H1 (cell line): ENCODE measurements at regions not wholly inside any gene's neighbourhood (a gene's known extent, or its start where the extent isn't known, plus 50 kb on each side); places are given as distances from the start of the nearest gene placed in this dataset.
A peak's percentile ranks its signal among the peaks of the same experiment; 100 is the strongest.

Experiments used
- ATF2 ChIP-seq: IDR thresholded peaks from 2 replicates; pipeline ENCODE4 v1.6.1; 2012; ENCODE audit warnings: low read length, inconsistent platforms
- CHD1 ChIP-seq: IDR thresholded peaks from 2 replicates; pipeline ENCODE4 v1.6.1; 2012; ENCODE audit warnings: low read depth, low read length, improper control_type of control experiment
- CTBP2 ChIP-seq: IDR thresholded peaks from 2 replicates; pipeline ENCODE4 v1.7.0; 2011; ENCODE audit warnings: borderline replicate concordance, mild to moderate bottlenecking, moderate library complexity, mixed read lengths, low read length; ENCODE audit not compliant: insufficient read depth, insufficient read length
- HDAC2 ChIP-seq, 2 experiments: fragments of 300-600 bp in 1 of 2; sonication (generic) in 1 of 2; IDR thresholded peaks; 2 replicates each; pipeline ENCODE4 v1.6.1; 2011 to 2012; ENCODE audit warnings: low read depth in 2 of 2, low read length in 2 of 2, mild to moderate bottlenecking in 2 of 2, moderate library complexity in 2 of 2, borderline replicate concordance in 1 of 2, inconsistent platforms in 1 of 2
- NANOG ChIP-seq: IDR thresholded peaks from 2 replicates; pipeline ENCODE4 v1.6.1; 2011; ENCODE audit warnings: low read length, low read depth, mild to moderate bottlenecking, inconsistent platforms; ENCODE audit not compliant: insufficient read depth, poor library complexity, severe bottlenecking
- PHF8 ChIP-seq: fragments of 200-600 bp; sonication (generic); conservative IDR thresholded peaks from 2 replicates; pipeline ENCODE4 v1.7.1; 2012; ENCODE audit warnings: low read depth, mild to moderate bottlenecking, inconsistent platforms, low read length, moderate library complexity
- RAD21 ChIP-seq, 2 experiments: IDR thresholded peaks in 1 of 2; conservative IDR thresholded peaks in 1 of 2; 2 replicates each; pipeline ENCODE4 v1.6.1; 2011; ENCODE audit warnings: low read depth in 2 of 2, low read length in 2 of 2, improper control_type of control experiment in 1 of 2, inconsistent platforms in 1 of 2, mild to moderate bottlenecking in 1 of 2, moderate library complexity in 1 of 2
- RFX5 ChIP-seq: IDR thresholded peaks from 2 replicates; pipeline ENCODE4 v1.6.1; 2011; ENCODE audit warnings: low read depth, low read length, improper control_type of control experiment, borderline replicate concordance
- RXRA ChIP-seq: IDR thresholded peaks from 2 replicates; pipeline ENCODE4 v1.6.1; 2011; ENCODE audit warnings: low read depth, mild to moderate bottlenecking, low read length, moderate library complexity; ENCODE audit not compliant: insufficient read depth
- SAP30 ChIP-seq: fragments of 300-600 bp; sonication (generic); IDR thresholded peaks from 2 replicates; pipeline ENCODE4 v1.7.1; 2012; ENCODE audit warnings: low read length, moderate library complexity, mild to moderate bottlenecking, inconsistent platforms; ENCODE audit not compliant: insufficient read depth, insufficient replicate concordance
- SIN3A ChIP-seq, 2 experiments: IDR thresholded peaks in 1 of 2; conservative IDR thresholded peaks in 1 of 2; 2 replicates each; pipeline ENCODE4 v1.6.1; 2011 to 2012; ENCODE audit warnings: low read length in 2 of 2, improper control_type of control experiment in 1 of 2, low read depth in 1 of 2, mild to moderate bottlenecking in 1 of 2
- SP1 ChIP-seq: IDR thresholded peaks from 2 replicates; pipeline ENCODE4 v1.6.1; 2011; ENCODE audit warnings: low read depth, low read length
- YY1 ChIP-seq: IDR thresholded peaks from 2 replicates; pipeline ENCODE4 v1.6.1; 2011; ENCODE audit warnings: low read depth, mild to moderate bottlenecking, low read length
- ZNF274 ChIP-seq: IDR thresholded peaks from 2 replicates; pipeline ENCODE4 v1.7.0; 2012; ENCODE audit warnings: low read length, borderline replicate concordance; ENCODE audit errors: extremely low read depth

GRCh38 chr6:27591699-27592480, 119.0 kb upstream of the ZNF184 start (continued):
- TF ChIP-seq CTBP2, result no peak
- TF ChIP-seq NANOG, result no peak
- no peak for TF ChIP-seq YY1
- TF ChIP-seq HDAC2 (IDR thresholded peaks at IDR 0.05; ENCODE audit: borderline replicate concordance in 1 of 2, low read depth in 2 of 2, low read length in 2 of 2), result no peak
- no peak for TF ChIP-seq RFX5
- no peak for TF ChIP-seq SP1
- no peak for TF ChIP-seq ZNF274
- 0 out of 4 replicates have a peak, but pooled peaks of 1 of the 2 experiments have one; percentile 43 for TF ChIP-seq SIN3A (conservative IDR thresholded peaks at IDR 0.05 in 1 of 2, IDR thresholded peaks at IDR 0.05 in 1 of 2; ENCODE audit: low read depth in 1 of 2, low read length in 2 of 2)
- no peak; the same call in 1 of the 2 replicates for TF ChIP-seq CHD1
- no peak; a peak in 1 of 4 replicates for TF ChIP-seq RAD21 (IDR thresholded peaks at IDR 0.05 in 1 of 2, conservative IDR thresholded peaks at IDR 0.05 in 1 of 2; ENCODE audit: low read depth in 2 of 2, low read length in 2 of 2)
- TF ChIP-seq RXRA, result no peak
- TF ChIP-seq ATF2, result 0 out of 2 replicates have a peak, but pooled peaks have one; percentile 58
- TF ChIP-seq PHF8, result 0 out of 2 replicates have a peak, but pooled peaks have one; percentile 16
- TF ChIP-seq SAP30, result no peak
- TF ChIP-seq, all 59 proteins: peak for 11
